Pancreas (tissue), 10 donors: ENCODE measurements at regions not wholly inside any gene's neighbourhood (a gene's known extent, or its start where the extent isn't known, plus 50 kb on each side); places are given as distances from the start of the nearest gene placed in this dataset.

Experiments
- ATAC-seq, 4 donors: fragments of 200-7000 bp; cut with Tn5 transposase; one replicate each; pipeline versions ENCODE4 v1.8.0 to v1.9.1; 2020; ENCODE audit warnings: mild to moderate bottlenecking in 4 of 4, moderate library complexity in 4 of 4
- DNase-seq, 6 donors: peaks; one replicate each; pipeline ENCODE4 v3.0.0-alpha.2; 2020
- FAIRE-seq: peaks from 2 replicates; lab custom pipeline; 2012; peaks lifted over from hg19 to GRCh38; lab: Jason Lieb, UNC
- H3K27ac ChIP-seq, 4 donors: fragments of 200-600 bp; sonication (generic); 1 replicate in 3 of 4; 2 replicates in 1 of 4; pipeline versions ENCODE4 v1.5.0 to v1.8.0; 2020
- H3K27me3 ChIP-seq, 4 donors: fragments of 200-600 bp; one replicate each; pipeline ENCODE4 v1.8.0; 2021
- H3K36me3 ChIP-seq, 3 donors: fragments of 200-600 bp; sonication (generic) in 1 of 3; one replicate each; pipeline versions ENCODE4 v1.5.0 to v1.8.0; 2020 to 2021
- H3K4me1 ChIP-seq, 3 donors: fragments of 200-600 bp; one replicate each; pipeline ENCODE4 v1.8.0; 2021
- H3K4me3 ChIP-seq, 4 donors: fragments of 200-600 bp; sonication (generic) in 2 of 4; one replicate each; pipeline versions ENCODE4 v1.5.0 to v1.8.0; 2020 to 2021
- H3K9me3 ChIP-seq, 4 donors: fragments of 200-600 bp; one replicate each; pipeline ENCODE4 v1.8.0; 2021
- CTCF ChIP-seq, 4 donors: fragments of 200-600 bp; sonication (generic) in 3 of 4; IDR thresholded peaks; one replicate each; pipeline versions ENCODE4 v1.5.0 to v1.8.0; 2021; ENCODE audit warnings: antibody characterized with exemption in 4 of 4
- WGBS, 2 donors: extraction: QIAGEN DNeasy Blood & Tissue Kit; methylation state at CpG; one replicate each; pipeline ENCODE4 v1.1.7; 2013; 5-methylcytosine and 5-hydroxymethylcytosine counted together
- intact Hi-C, 3 donors: fragments of 100-400 bp; cut with DNase I; formaldehyde crosslinking; loops; one replicate each; pipeline versions ENCODE4 v1.11.1 to v1.14.2; 2022
- donor health status: healthy with polysubstance abuse.
- donor health status: DM: no; HTN: no; CAD: no; lungs with moderate emphysema.
- donor health status: DM: no; HTN: no; CAD: no.
- donor health status: control.
- donor health status: control.
- donor health status: Bipolar disorder and iron deficiency.
- donor health status: DM: yes; HTN: yes; CAD: no.
- donor health status: DM: no; HTN: no; CAD: no.
- donor health status: DM: no; HTN: no; CAD: no.
- donor health status: DM: yes; HTN: yes; CAD: no.

GRCh38 chr14:104384776-104385071 is 194.8 kb upstream of the C14orf180 start:
- Histone ChIP-seq H3K36me3 (no peaks in the 10 kb centered on the region), H3K27ac (no peak overlapping the region), H3K27me3 (no peaks in the 10 kb centered on the region), H3K4me1 (no peaks in the 10 kb centered on the region), H3K4me3 (no peak overlapping the region), H3K9me3 (no peaks in the 10 kb centered on the region)
- intact Hi-C loops = no loop called here
- no peak for TF ChIP-seq CTCF (IDR thresholded peaks at IDR 0.05)
- DNase-seq (peak in 1 of 6 donors; percentile 21), FAIRE-seq (no peak), ATAC-seq (no peak)
- WGBS, 2 donors = 64 to 76% methylated on average over 6 of the region's 6 CpGs

DNA sequence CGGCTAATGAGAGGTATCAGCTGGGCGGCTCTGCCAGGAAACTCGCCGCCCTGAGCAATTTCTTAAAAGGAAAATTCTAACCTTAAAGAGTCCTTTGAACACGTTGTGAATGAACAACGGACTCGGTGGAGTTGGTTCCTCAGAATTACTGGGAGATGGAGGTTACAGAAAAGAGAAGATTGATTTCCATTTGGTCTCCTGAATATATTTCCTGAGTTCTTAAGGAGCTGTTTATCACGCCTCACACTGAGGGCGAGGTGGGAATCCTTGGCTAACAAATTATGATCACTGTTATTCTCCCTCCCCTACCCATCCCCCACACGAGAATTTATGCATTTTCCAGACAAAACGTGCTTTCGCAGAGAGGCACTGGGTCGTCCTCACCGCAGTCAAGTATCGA is 194.5 kb upstream of the C14orf180 start:
- intact Hi-C loops = no loop called here
- TF ChIP-seq CTCF (IDR thresholded peaks at IDR 0.05) = no peak
- ATAC-seq (no peak), FAIRE-seq (no peak), DNase-seq (no peak)
- no peak overlapping the region for H3K27ac ChIP-seq
- no peaks in the 10 kb centered on the region for H3K4me1 ChIP-seq
- H3K9me3 ChIP-seq = no peaks in the 10 kb centered on the region
- no peaks in the 10 kb centered on the region for H3K36me3 ChIP-seq
- no peak overlapping the region for H3K4me3 ChIP-seq
- H3K27me3 ChIP-seq = no peaks in the 10 kb centered on the region
- 52 to 60% methylated on average over 15 of the region's 15 CpGs for WGBS, 2 donors

DNA sequence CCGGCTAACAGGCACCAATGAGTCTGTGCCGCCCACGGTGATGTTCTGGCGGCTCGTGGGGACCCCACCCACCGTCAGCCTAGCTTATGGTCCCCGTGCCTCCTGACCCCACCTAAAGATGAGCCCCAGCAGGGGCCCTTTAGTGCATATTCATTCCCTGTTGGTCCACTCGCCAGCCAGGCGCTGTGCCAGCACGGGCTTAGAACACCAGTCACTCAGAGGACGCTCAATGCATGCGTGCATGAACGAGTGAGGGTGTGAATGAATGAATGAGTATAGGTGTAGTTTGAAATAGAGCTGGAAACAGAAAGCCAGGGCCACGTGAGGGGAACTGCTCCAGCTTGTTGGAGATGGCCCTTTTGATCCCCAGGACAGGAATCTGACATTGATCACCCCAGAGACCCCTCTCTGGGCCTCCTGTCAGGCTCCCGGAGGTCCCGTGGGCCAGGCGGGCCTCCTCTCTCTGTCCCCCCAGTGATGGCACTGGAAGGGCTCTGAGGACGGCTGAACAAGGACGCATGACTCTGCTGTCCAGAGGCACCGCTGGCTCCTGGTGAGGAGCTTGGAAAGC is 193.9 kb upstream of the C14orf180 start:
- WGBS, 2 donors = 41 to 49% methylated on average over 20 of the region's 20 CpGs
- TF ChIP-seq CTCF (IDR thresholded peaks at IDR 0.05) = no peak
- Histone ChIP-seq H3K9me3 (no peaks in the 10 kb centered on the region), H3K36me3 (no peaks in the 10 kb centered on the region), H3K4me1 (no peaks in the 10 kb centered on the region), H3K27ac (no peak overlapping the region), H3K27me3 (no peaks in the 10 kb centered on the region), H3K4me3 (no peak overlapping the region)
- intact Hi-C loops = no loop called here
- peak in 1 of 6 donors; percentile 39 for DNase-seq
- ATAC-seq = no peak
- FAIRE-seq = no peak

GRCh38 chr14:104386151-104386841 is 193.3 kb upstream of the C14orf180 start:
- H3K27ac ChIP-seq = no peak overlapping the region
- H3K9me3 ChIP-seq = no peaks in the 10 kb centered on the region
- H3K36me3 ChIP-seq = no peaks in the 10 kb centered on the region
- no peak for TF ChIP-seq CTCF (IDR thresholded peaks at IDR 0.05)
- H3K4me3 ChIP-seq = no peak overlapping the region
- intact Hi-C loops = no loop called here
- peak in 1 of 6 donors; percentile 51 for DNase-seq
- ATAC-seq = no peak
- no peak for FAIRE-seq
- 64 to 71% methylated on average over 26 of the region's 26 CpGs for WGBS, 2 donors
- no peaks in the 10 kb centered on the region for H3K4me1 ChIP-seq
- no peaks in the 10 kb centered on the region for H3K27me3 ChIP-seq
